Muscle layer of colon (tissue), 2 donors: ENCODE measurements at regions not wholly inside any gene's neighbourhood (a gene's known extent, or its start where the extent isn't known, plus 50 kb on each side); places are given as distances from the start of the nearest gene placed in this dataset.
"Not testable (repeated sequence)": the region's sequence is repeated elsewhere in the genome, so short reads cannot be mapped to it uniquely, and the experiment has no call there.

Source experiments
- H3K27ac ChIP-seq: one replicate; pipeline ENCODE4 v1.7.0; 2013; ENCODE audit warnings: low read depth, mild to moderate bottlenecking, low read length, moderate library complexity
- H3K27me3 ChIP-seq, 2 donors: one replicate each; pipeline ENCODE4 v1.7.0; 2013; ENCODE audit warnings: low read length in 2 of 2, mild to moderate bottlenecking in 2 of 2; ENCODE audit not compliant: insufficient read depth in 2 of 2, control insufficient read depth in 1 of 2
- H3K36me3 ChIP-seq: one replicate; pipeline ENCODE4 v1.7.0; 2013; ENCODE audit warnings: mild to moderate bottlenecking, low read length; ENCODE audit not compliant: insufficient read depth
- H3K4me1 ChIP-seq: one replicate; pipeline ENCODE4 v1.7.0; 2013; ENCODE audit warnings: mild to moderate bottlenecking, low read length; ENCODE audit not compliant: insufficient read depth
- H3K4me3 ChIP-seq, 2 donors: one replicate each; pipeline ENCODE4 v1.7.0; 2013; ENCODE audit warnings: low read length in 2 of 2, low read depth in 1 of 2, mild to moderate bottlenecking in 1 of 2, moderate library complexity in 1 of 2
- H3K9ac ChIP-seq: one replicate; pipeline ENCODE4 v1.7.0; 2013; ENCODE audit warnings: low read length
- H3K9me3 ChIP-seq: one replicate; pipeline ENCODE4 v1.7.0; 2013; ENCODE audit warnings: mild to moderate bottlenecking, low read length
- donor health status: abdominal sarcoma.
- donor health status: Adenocarcinoma of cecum.

GRCh38 chr2:8442833-8443486 is 238.9 kb upstream of the ID2 start:
- no peaks in the 10 kb centered on the region for H3K36me3 ChIP-seq
- H3K27me3 ChIP-seq: no peaks in the 10 kb centered on the region
- no peak overlapping the region for H3K4me3 ChIP-seq
- no peak overlapping the region for H3K9ac ChIP-seq
- no peaks in the 10 kb centered on the region for H3K9me3 ChIP-seq
- no peaks in the 10 kb centered on the region for H3K4me1 ChIP-seq
- H3K27ac ChIP-seq: no peak overlapping the region

GRCh38 chr2:8445580-8445979 is 236.3 kb upstream of the ID2 start:
- Histone ChIP-seq H3K4me1 (no peaks in the 10 kb centered on the region), H3K4me3 (no peak overlapping the region), H3K9me3 (no peaks in the 10 kb centered on the region), H3K27ac (no peak overlapping the region), H3K36me3 (no peaks in the 10 kb centered on the region), H3K9ac (no peak overlapping the region), H3K27me3 (no peaks in the 10 kb centered on the region)

- not testable (repeated sequence) for H3K27me3 ChIP-seq
Observed at GRCh38 chr2:8446751-8447150, 235.1 kb upstream of the ID2 start.

GRCh38 chr2:8447610-8448221 is 234.1 kb upstream of the ID2 start:
- H3K4me3 ChIP-seq: no peak overlapping the region
- no peaks in the 10 kb centered on the region for H3K9me3 ChIP-seq
- no peaks in the 10 kb centered on the region for H3K4me1 ChIP-seq
- H3K27me3 ChIP-seq: no peaks in the 10 kb centered on the region
- H3K9ac ChIP-seq: no peak overlapping the region
- no peak overlapping the region for H3K27ac ChIP-seq
- no peaks in the 10 kb centered on the region for H3K36me3 ChIP-seq

More at GRCh38 chr2:8446751-8447150, 235.1 kb upstream of the ID2 start:
- not testable (repeated sequence) for H3K27ac ChIP-seq, H3K9me3 ChIP-seq, H3K9ac ChIP-seq, H3K4me1 ChIP-seq, H3K4me3 ChIP-seq, H3K36me3 ChIP-seq

- Histone ChIP-seq H3K9ac (no peak overlapping the region), H3K27ac (no peak overlapping the region), H3K36me3 (no peaks in the 10 kb centered on the region), H3K4me1 (no peaks in the 10 kb centered on the region), H3K27me3 (no peaks in the 10 kb centered on the region), H3K9me3 (no peaks in the 10 kb centered on the region), H3K4me3 (no peak overlapping the region)
Observed at GRCh38 chr2:8448824-8449556, 232.9 kb upstream of the ID2 start.

- no peaks in the 10 kb centered on the region for H3K4me1 ChIP-seq
- H3K9ac ChIP-seq: no peak overlapping the region
- H3K27ac ChIP-seq: no peak overlapping the region
- no peaks in the 10 kb centered on the region for H3K27me3 ChIP-seq
- no peaks in the 10 kb centered on the region for H3K36me3 ChIP-seq
- H3K4me3 ChIP-seq: no peak overlapping the region
- no peaks in the 10 kb centered on the region for H3K9me3 ChIP-seq
Observed at GRCh38 chr2:8451273-8451672, 230.6 kb upstream of the ID2 start.

GRCh38 chr2:8452296-8452695 is 229.6 kb upstream of the ID2 start:
- Histone ChIP-seq H3K9me3 (no peaks in the 10 kb centered on the region), H3K4me3 (no peak overlapping the region), H3K9ac (no peak overlapping the region), H3K27me3 (no peaks in the 10 kb centered on the region), H3K4me1 (no peaks in the 10 kb centered on the region), H3K36me3 (no peaks in the 10 kb centered on the region), H3K27ac (no peak overlapping the region)

- Histone ChIP-seq H3K27ac (no peak overlapping the region), H3K4me3 (no peak overlapping the region), H3K27me3 (no peaks in the 10 kb centered on the region), H3K9ac (no peak overlapping the region), H3K36me3 (no peaks in the 10 kb centered on the region), H3K4me1 (no peaks in the 10 kb centered on the region), H3K9me3 (no peaks in the 10 kb centered on the region)
Observed at GRCh38 chr2:8452979-8453903, 228.6 kb upstream of the ID2 start.

- no peaks in the 10 kb centered on the region for H3K27me3 ChIP-seq
Observed at GRCh38 chr2:8453904-8454302, 228.0 kb upstream of the ID2 start.

GRCh38 chr2:8454797-8455196 is 227.1 kb upstream of the ID2 start:
- Histone ChIP-seq H3K4me3 (no peak overlapping the region), H3K4me1 (no peaks in the 10 kb centered on the region), H3K9me3 (no peaks in the 10 kb centered on the region), H3K9ac (no peak overlapping the region), H3K27ac (no peak overlapping the region), H3K27me3 (no peaks in the 10 kb centered on the region), H3K36me3 (no peaks in the 10 kb centered on the region)

More at GRCh38 chr2:8453904-8454302, 228.0 kb upstream of the ID2 start:
- Histone ChIP-seq H3K4me1 (no peaks in the 10 kb centered on the region), H3K9me3 (no peaks in the 10 kb centered on the region), H3K36me3 (no peaks in the 10 kb centered on the region), H3K9ac (no peak overlapping the region), H3K4me3 (no peak overlapping the region), H3K27ac (no peak overlapping the region)
